ENCODE measurements at regions not wholly inside any gene's neighbourhood (a gene's known extent, or its start where the extent isn't known, plus 50 kb on each side); places are given as distances from the start of the nearest gene placed in this dataset.

- DNase-seq (ENCODE audit: low read depth) = peak; percentile 48
These were observed 276.2 kb upstream of the TANK start for GRCh38 chr2:160884056-160884455.

DNA sequence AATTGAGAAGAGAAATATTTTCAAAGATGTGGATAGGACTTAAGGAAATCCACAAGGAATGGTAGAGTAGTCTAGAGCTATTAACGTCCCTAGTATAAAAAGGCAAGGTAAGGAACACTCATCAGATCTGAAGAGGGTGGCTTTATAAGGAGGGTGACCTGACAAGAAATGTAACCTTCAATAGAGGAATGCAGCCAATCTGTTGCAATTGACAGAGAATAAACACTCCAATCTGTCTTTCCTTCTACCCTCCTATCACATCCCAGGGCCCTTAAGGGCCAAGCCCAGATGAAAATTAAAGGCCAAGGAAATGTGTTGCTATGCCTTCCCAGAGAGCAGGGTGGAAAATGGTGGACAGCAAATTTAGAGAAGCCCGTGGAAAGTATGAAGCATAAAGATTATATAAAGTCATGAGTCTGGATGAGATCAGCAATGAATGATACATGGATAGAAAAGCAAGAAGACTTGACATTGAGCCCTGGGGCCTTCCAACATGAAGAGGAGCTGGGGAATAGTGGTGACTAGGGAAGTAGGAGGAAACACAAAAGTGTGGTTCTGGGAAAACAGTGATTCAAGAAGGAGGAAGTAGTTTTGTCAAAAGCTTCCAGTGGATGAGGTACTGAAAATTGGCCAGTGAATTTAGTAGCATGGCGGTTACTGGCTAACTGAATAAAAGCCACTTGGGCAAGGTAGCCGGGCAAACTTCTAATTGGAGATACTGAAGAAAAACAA lies 270.6 kb upstream of the TANK start:
- TF ChIP-seq, protein P1, sequence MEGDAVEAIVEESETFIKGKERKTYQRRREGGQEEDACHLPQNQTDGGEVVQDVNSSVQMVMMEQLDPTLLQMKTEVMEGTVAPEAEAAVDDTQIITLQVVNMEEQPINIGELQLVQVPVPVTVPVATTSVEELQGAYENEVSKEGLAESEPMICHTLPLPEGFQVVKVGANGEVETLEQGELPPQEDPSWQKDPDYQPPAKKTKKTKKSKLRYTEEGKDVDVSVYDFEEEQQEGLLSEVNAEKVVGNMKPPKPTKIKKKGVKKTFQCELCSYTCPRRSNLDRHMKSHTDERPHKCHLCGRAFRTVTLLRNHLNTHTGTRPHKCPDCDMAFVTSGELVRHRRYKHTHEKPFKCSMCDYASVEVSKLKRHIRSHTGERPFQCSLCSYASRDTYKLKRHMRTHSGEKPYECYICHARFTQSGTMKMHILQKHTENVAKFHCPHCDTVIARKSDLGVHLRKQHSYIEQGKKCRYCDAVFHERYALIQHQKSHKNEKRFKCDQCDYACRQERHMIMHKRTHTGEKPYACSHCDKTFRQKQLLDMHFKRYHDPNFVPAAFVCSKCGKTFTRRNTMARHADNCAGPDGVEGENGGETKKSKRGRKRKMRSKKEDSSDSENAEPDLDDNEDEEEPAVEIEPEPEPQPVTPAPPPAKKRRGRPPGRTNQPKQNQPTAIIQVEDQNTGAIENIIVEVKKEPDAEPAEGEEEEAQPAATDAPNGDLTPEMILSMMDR (conservative IDR thresholded peaks at IDR 0.05; ENCODE audit: low read length) = no peak
- no peak for DNase-seq (ENCODE audit: low read depth)
- H3K4me3 ChIP-seq (ENCODE audit: low read length) = no peak overlapping the region

More at GRCh38 chr2:160884056-160884455, 276.2 kb upstream of the TANK start:
- H3K4me3 ChIP-seq (ENCODE audit: low read length) = no peak overlapping the region
- TF ChIP-seq, protein P1 (conservative IDR thresholded peaks at IDR 0.05; ENCODE audit: low read length) = no peak

- TF ChIP-seq, protein P1 (conservative IDR thresholded peaks at IDR 0.05; ENCODE audit: low read length) = no peak
- DNase-seq (ENCODE audit: low read depth) = no peak
- H3K4me3 ChIP-seq (ENCODE audit: low read length) = no peak overlapping the region
These were observed 269.4 kb upstream of the TANK start for GRCh38 chr2:160890667-160891352.

- TF ChIP-seq, protein P1 (conservative IDR thresholded peaks at IDR 0.05; ENCODE audit: low read length) = no peak
- no peak for DNase-seq (ENCODE audit: low read depth)
These were observed 268.9 kb upstream of the TANK start for GRCh38 chr2:160891353-160891740.

DNA sequence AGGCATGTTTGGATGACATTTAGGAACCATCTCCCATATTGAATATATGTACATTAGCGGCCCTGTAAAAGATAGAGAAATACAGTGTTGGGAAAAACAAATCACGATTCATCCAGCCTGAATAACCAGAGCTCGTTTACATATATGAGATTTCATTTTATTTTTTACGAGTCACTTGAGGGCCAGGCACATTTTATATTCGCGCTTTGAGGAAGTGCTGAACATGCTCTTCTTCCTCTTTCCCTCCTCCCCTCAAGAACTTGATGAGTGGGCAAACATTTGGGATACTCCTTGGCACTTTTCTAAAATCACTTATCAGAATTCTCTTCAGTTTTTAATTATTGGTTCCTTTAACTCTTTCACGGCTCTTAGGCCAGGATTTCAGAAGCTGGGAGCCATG lies 268.0 kb upstream of the TANK start:
- no peak for DNase-seq (ENCODE audit: low read depth)
- TF ChIP-seq, protein P1 (conservative IDR thresholded peaks at IDR 0.05; ENCODE audit: low read length) = no peak
- H3K4me3 ChIP-seq (ENCODE audit: low read length) = no peak overlapping the region

More at GRCh38 chr2:160891353-160891740, 268.9 kb upstream of the TANK start:
- H3K4me3 ChIP-seq (ENCODE audit: low read length) = no peak overlapping the region

GRCh38 chr2:160893581-160893980 lies 266.6 kb upstream of the TANK start:
- DNase-seq (ENCODE audit: low read depth) = no peak

More at GRCh38 chr2:160893581-160893980, 266.6 kb upstream of the TANK start:
- H3K4me3 ChIP-seq (ENCODE audit: low read length) = no peak overlapping the region
- TF ChIP-seq, protein P1 (conservative IDR thresholded peaks at IDR 0.05; ENCODE audit: low read length) = no peak
